Adipocyte (in vitro differentiated cells): ENCODE measurements at regions not wholly inside any gene's neighbourhood (a gene's known extent, or its start where the extent isn't known, plus 50 kb on each side); places are given as distances from the start of the nearest gene placed in this dataset.

Experiments
- DNase-seq: peaks from one replicate; pipeline ENCODE4 v3.0.0-alpha.2; 2015; ENCODE audit warnings: low read depth
- H3K27me3 ChIP-seq: replicated peaks from 2 replicates; pipeline ENCODE4 v1.7.0; 2013; ENCODE audit warnings: mild to moderate bottlenecking, low read length, moderate library complexity; ENCODE audit not compliant: control insufficient read depth, insufficient read depth
- H3K36me3 ChIP-seq: 2 replicates; pipeline ENCODE4 v1.7.0; 2013; ENCODE audit warnings: low read length, mild to moderate bottlenecking, moderate library complexity; ENCODE audit not compliant: control insufficient read depth, insufficient read depth, severe bottlenecking
- H3K4me1 ChIP-seq: 2 replicates; pipeline ENCODE4 v1.7.0; 2013; ENCODE audit warnings: mild to moderate bottlenecking, low read length, moderate library complexity; ENCODE audit not compliant: control insufficient read depth, insufficient read depth
- H3K4me3 ChIP-seq: 2 replicates; pipeline ENCODE4 v1.7.0; 2013; ENCODE audit warnings: mild to moderate bottlenecking, low read length, moderate library complexity
- H3K9ac ChIP-seq: 2 replicates; pipeline ENCODE4 v1.7.0; 2013; ENCODE audit warnings: mild to moderate bottlenecking, low read length, moderate library complexity
- H3K9me3 ChIP-seq: 2 replicates; pipeline ENCODE4 v1.7.0; 2013; ENCODE audit warnings: mild to moderate bottlenecking, low read length, moderate library complexity; ENCODE audit not compliant: control insufficient read depth

DNA sequence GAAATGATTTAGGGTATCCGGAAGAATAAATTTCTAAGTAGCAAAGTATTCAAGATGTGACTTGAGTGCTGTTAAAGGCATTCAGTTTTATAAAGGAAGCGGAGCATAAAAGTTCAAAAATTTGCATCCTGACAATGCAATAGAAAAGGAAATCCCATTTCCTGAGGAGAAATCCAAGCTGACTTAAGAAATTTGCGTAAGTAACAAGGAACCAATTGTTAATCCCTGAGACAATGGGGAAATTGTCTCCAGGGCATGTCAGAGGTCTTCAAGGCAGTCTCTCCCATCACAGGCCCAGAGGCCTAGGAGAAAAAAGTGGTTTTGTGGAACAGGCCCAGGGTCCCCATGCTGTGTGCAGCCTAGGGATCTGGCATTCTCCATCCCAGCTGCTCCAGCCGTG lies 416.0 kb downstream of the PRDM2 start:
- Histone ChIP-seq H3K9me3 (peaks cover 6% of the 10 kb centered on the region), H3K4me3 (no peak overlapping the region), H3K9ac (no peak overlapping the region), H3K36me3 (no peaks in the 10 kb centered on the region), H3K27me3 (no peaks in the 10 kb centered on the region), H3K4me1 (peaks cover 24% of the 10 kb centered on the region)
- DNase-seq: no peak

DNA sequence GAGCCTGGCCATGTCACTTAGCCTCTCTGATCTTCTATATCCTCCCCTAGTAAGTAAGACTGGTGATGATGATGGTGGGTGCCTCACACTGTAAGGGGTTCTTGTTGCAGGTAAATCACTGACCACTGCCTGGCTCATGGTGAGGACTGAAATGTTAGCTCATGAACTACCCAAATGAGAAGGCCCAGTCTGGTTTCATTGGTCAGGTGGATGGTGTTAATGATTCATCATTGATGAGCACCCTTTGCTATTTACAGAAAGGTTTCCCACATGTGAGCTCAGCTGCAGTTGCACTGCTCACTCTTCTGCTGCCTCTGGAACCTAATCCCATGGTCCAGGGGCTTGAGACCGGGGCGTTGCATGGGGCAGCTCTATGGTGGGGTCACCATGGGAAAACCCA lies 417.7 kb downstream of the PRDM2 start:
- peaks cover 6% of the 10 kb centered on the region for H3K27me3 ChIP-seq
- H3K9me3 ChIP-seq: peaks cover 8% of the 10 kb centered on the region
- H3K4me1 ChIP-seq: peaks cover 16% of the 10 kb centered on the region
- no peak overlapping the region for H3K4me3 ChIP-seq
- H3K9ac ChIP-seq: no peak overlapping the region
- no peak for DNase-seq
- H3K36me3 ChIP-seq: no peaks in the 10 kb centered on the region

DNA sequence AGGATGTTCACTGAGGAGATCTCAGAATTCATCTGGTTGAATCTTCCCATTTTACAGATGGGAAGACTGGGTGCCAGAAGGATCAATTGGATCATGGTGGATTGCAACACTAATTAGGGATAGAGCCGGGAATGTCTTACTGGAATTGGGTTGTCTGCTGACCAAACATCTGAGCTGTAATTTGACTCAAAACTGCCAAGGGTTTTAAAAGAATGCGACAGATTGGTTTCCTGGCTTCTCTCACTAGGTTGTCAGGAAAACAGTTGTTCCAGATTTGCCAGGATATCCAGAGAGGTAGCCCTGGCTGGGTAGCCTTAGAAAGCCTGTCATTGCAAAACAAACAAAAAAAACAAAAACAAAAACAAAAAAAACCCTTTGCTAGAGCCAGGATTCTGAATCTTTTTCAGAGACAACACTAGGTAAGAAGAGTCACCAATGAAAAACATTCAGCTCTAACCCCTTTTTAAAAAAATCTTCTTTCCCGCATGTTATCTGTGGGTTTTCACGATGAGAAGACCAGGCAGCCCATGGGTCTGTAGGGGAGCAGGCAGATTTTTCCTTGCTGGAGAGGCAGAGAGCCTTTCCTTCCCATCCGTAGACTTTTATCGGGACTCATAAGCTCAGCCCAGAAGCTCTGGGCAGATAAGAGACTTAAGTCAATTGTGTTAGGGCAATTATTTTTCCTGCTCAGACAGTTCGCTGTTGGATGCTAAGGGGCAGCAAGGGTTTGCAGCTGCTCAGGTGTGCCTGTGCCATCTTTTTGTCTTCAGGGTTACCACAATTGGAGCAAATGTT lies 418.9 kb downstream of the PRDM2 start:
- DNase-seq: no peak
- peaks cover 12% of the 10 kb centered on the region for H3K27me3 ChIP-seq
- peaks cover 8% of the 10 kb centered on the region for H3K9me3 ChIP-seq
- H3K4me1 ChIP-seq: peaks cover 4% of the 10 kb centered on the region
- H3K36me3 ChIP-seq: no peaks in the 10 kb centered on the region
- no peak overlapping the region for H3K4me3 ChIP-seq
- no peak overlapping the region for H3K9ac ChIP-seq

GRCh38 chr1:14120895-14121294 lies 420.9 kb downstream of the PRDM2 start:
- Histone ChIP-seq H3K9ac (no peak overlapping the region), H3K36me3 (no peaks in the 10 kb centered on the region), H3K4me1 (no peaks in the 10 kb centered on the region), H3K4me3 (no peak overlapping the region), H3K27me3 (peaks cover 12% of the 10 kb centered on the region), H3K9me3 (peaks cover 8% of the 10 kb centered on the region)
- no peak for DNase-seq

- DNase-seq: no peak
- H3K27me3 ChIP-seq: peaks cover 12% of the 10 kb centered on the region
- H3K4me1 ChIP-seq: no peaks in the 10 kb centered on the region
- no peaks in the 10 kb centered on the region for H3K36me3 ChIP-seq
- no peak overlapping the region for H3K4me3 ChIP-seq
- H3K9me3 ChIP-seq: no peaks in the 10 kb centered on the region
- no peak overlapping the region for H3K9ac ChIP-seq
These were observed 428.1 kb downstream of the PRDM2 start for GRCh38 chr1:14128096-14128495.

GRCh38 chr1:14129009-14129408 lies 429.0 kb downstream of the PRDM2 start:
- Histone ChIP-seq H3K4me1 (no peaks in the 10 kb centered on the region), H3K36me3 (no peaks in the 10 kb centered on the region), H3K9ac (no peak overlapping the region), H3K4me3 (no peak overlapping the region), H3K9me3 (no peaks in the 10 kb centered on the region), H3K27me3 (peaks cover 13% of the 10 kb centered on the region)
- no peak for DNase-seq

DNA sequence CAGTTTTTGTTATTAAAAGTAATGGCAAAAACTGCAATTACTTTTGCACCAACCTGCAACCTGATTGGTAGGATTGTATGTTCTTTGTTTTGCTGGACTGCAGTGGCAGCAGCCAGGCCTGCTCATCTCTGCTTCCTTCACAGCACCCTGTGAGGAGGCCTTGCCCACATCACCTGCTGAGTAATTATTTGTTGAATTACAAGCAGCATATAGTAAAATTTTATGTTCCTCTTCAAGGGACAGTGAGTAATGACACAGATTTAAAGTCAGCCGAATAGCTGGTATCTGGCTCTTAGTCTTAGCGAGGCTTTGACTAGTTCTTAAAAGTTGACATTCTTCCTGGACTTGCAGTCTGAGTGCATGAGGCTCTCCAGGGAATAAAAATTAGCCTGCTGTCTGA lies 435.1 kb downstream of the PRDM2 start:
- no peaks in the 10 kb centered on the region for H3K36me3 ChIP-seq
- no peak overlapping the region for H3K9ac ChIP-seq
- peaks cover 6% of the 10 kb centered on the region for H3K4me1 ChIP-seq
- H3K27me3 ChIP-seq: peaks cover 10% of the 10 kb centered on the region
- DNase-seq: no peak
- H3K4me3 ChIP-seq: no peak overlapping the region
- no peaks in the 10 kb centered on the region for H3K9me3 ChIP-seq

GRCh38 chr1:14136152-14136763 lies 436.3 kb downstream of the PRDM2 start:
- no peaks in the 10 kb centered on the region for H3K9me3 ChIP-seq
- DNase-seq: no peak
- H3K9ac ChIP-seq: no peak overlapping the region
- H3K36me3 ChIP-seq: no peaks in the 10 kb centered on the region
- no peak overlapping the region for H3K4me3 ChIP-seq
- peaks cover 11% of the 10 kb centered on the region for H3K4me1 ChIP-seq
- H3K27me3 ChIP-seq: peaks cover 10% of the 10 kb centered on the region

DNA sequence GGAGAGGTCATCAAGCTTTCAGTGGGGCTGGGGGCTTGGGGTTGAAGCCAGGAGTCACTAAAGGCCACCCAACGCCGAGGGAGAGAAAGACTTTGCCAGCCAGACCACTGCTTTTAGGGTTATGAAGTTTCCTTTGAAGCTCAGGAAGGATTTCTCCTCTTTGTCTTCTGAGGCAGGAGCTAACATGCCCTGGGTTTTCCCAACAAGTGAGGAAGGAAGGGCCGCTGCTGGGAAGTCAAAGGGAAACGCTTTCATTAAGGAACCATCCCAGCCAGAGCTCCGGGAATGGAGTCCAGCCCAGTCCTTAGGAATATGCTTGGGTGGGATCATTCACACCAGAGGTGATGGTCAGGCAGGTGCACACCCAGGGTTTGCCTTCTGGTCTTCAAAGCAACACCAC lies 436.9 kb downstream of the PRDM2 start:
- Histone ChIP-seq H3K36me3 (no peaks in the 10 kb centered on the region), H3K4me1 (peaks cover 17% of the 10 kb centered on the region), H3K27me3 (peaks cover 10% of the 10 kb centered on the region), H3K9ac (no peak overlapping the region), H3K4me3 (no peak overlapping the region), H3K9me3 (no peaks in the 10 kb centered on the region)
- no peak for DNase-seq

GRCh38 chr1:14137411-14138134 lies 437.6 kb downstream of the PRDM2 start:
- no peak for DNase-seq
- Histone ChIP-seq H3K36me3 (no peaks in the 10 kb centered on the region), H3K9me3 (no peaks in the 10 kb centered on the region), H3K27me3 (peaks cover 5% of the 10 kb centered on the region), H3K9ac (no peak overlapping the region), H3K4me1 (peaks cover 17% of the 10 kb centered on the region), H3K4me3 (no peak overlapping the region)

DNA sequence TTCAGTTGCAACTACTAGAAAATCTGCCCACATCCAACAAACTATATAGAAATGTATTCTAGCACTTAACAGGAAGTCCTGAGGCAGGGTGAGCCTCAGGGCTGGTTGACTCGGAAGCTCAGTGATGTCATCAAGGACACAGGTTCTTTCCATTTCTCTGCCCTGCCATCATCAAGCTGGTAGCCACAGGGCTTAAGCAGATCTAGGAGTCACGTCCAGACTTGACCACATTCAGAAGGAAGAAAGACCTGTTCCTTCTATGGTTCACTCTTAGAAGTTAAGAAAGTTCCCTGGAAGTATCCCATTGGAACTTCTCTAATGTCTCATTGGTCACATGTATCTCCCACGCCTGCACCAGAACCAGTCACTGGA lies 438.1 kb downstream of the PRDM2 start:
- Histone ChIP-seq H3K4me3 (no peak overlapping the region), H3K27me3 (peaks cover 4% of the 10 kb centered on the region), H3K9me3 (no peaks in the 10 kb centered on the region), H3K36me3 (no peaks in the 10 kb centered on the region), H3K4me1 (peaks cover 17% of the 10 kb centered on the region), H3K9ac (no peak overlapping the region)
- DNase-seq: no peak
